ENCODE measurements at regions not wholly inside any gene's neighbourhood (a gene's known extent, or its start where the extent isn't known, plus 50 kb on each side); places are given as distances from the start of the nearest gene placed in this dataset.
"Not testable (repeated sequence)": the region's sequence is repeated elsewhere in the genome, so short reads cannot be mapped to it uniquely, and the experiment has no call there.

DNA sequence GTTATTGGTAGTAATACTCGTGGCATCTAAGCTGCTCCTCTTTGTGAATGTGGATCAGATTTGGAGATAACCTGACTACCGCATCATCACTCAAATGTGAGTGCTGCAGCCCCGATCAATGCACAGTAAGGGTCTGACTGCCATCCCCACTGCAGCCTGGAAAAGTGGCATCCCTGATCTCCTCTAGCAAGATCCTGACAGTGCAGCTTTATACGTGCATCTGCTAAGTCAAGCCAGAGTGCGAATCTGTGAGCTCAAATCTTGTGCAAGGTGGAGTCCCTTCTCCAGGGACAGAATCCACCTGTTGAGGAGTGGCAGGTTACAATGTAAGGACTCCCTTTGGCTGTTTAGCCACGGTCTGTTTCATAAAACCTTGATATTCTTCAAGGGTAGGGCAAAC, 215.0 kb upstream of the EXOC2 start:
- Mint-ChIP-seq H3K27ac (no peak overlapping the region), H3K4me3 (no peak overlapping the region), H3K36me3 (no peaks in the 10 kb centered on the region), H3K9me3 (no peaks in the 10 kb centered on the region), H3K4me1 (no peaks in the 10 kb centered on the region), H3K27me3 (ENCODE audit: low read depth in 3 of 3) (peaks cover 0 to 7% (median 3%) of the 10 kb centered on the region in 3 donors)
- no peak for DNase-seq

DNA sequence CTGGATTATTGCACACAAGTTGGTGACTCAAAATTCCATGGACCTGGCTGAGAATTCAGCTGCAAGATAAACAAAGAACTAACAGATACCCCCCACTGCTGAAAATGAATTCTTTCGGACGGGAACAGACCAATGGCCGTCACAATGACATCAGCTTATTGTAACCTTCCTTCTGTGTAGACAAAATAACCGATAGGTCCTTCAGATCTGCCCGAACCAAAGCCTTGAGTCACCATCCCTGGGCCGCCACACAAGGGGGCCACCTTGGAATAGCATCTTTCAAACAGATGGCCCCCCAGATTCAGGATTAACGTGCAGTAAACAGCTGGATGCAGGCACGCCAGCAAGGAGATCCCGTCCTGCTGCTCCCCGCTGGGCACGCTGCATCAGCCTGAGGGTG, 214.0 kb upstream of the EXOC2 start:
- no peak for DNase-seq
- Mint-ChIP-seq H3K9me3 (no peaks in the 10 kb centered on the region), H3K36me3 (no peaks in the 10 kb centered on the region), H3K4me1 (no peaks in the 10 kb centered on the region), H3K27me3 (ENCODE audit: low read depth in 3 of 3) (peaks cover 0 to 2% (median 2%) of the 10 kb centered on the region in 3 donors), H3K4me3 (no peak overlapping the region), H3K27ac (no peak overlapping the region)

GRCh38 chr6:905556-905955, 212.6 kb upstream of the EXOC2 start:
- Mint-ChIP-seq H3K27ac (no peak overlapping the region), H3K27me3 (ENCODE audit: low read depth in 3 of 3) (peaks cover 0 to 2% (median 0%) of the 10 kb centered on the region in 3 donors), H3K9me3 (no peaks in the 10 kb centered on the region), H3K36me3 (no peaks in the 10 kb centered on the region), H3K4me3 (no peak overlapping the region), H3K4me1 (no peaks in the 10 kb centered on the region)
- no peak for DNase-seq

GRCh38 chr6:904994-905393, 212.1 kb upstream of the EXOC2 start:
- H3K27me3 Mint-ChIP-seq (ENCODE audit: low read depth in 3 of 3) = peaks cover 0 to 2% (median 0%) of the 10 kb centered on the region in 3 donors
- no peak for DNase-seq
- H3K9me3 Mint-ChIP-seq = no peaks in the 10 kb centered on the region
- no peaks in the 10 kb centered on the region for H3K36me3 Mint-ChIP-seq
- no peak overlapping the region for H3K4me3 Mint-ChIP-seq
- no peaks in the 10 kb centered on the region for H3K4me1 Mint-ChIP-seq
- no peak overlapping the region for H3K27ac Mint-ChIP-seq

DNA sequence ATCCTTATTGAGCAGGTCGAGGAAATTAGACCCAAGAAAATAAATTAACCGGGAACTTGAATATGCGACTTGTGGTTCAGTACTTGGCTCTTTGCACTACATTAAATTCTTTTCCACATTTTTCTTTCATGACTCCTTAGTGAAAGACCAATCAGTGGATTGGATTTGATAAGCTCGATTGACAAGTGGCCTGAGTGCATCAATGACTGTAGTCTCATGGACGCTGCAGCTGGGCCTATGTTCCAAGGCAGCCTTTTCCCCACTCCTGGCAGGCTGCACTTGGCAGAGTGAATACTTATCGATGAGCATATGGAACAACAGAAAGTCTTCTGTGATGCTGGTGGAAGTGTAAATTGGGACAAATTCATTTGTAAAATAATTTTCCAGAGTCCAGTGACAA, 210.8 kb upstream of the EXOC2 start:
- Mint-ChIP-seq H3K4me1 (no peaks in the 10 kb centered on the region), H3K27ac (no peak overlapping the region), H3K36me3 (no peaks in the 10 kb centered on the region), H3K9me3 (no peaks in the 10 kb centered on the region), H3K4me3 (no peak overlapping the region), H3K27me3 (ENCODE audit: low read depth in 3 of 3) (peaks cover 0 to 5% (median 0%) of the 10 kb centered on the region in 3 donors)
- DNase-seq = no peak

GRCh38 chr6:901696-902460, 208.9 kb upstream of the EXOC2 start:
- no peaks in the 10 kb centered on the region for H3K4me1 Mint-ChIP-seq
- DNase-seq = no peak
- no peaks in the 10 kb centered on the region for H3K9me3 Mint-ChIP-seq
- H3K36me3 Mint-ChIP-seq = no peaks in the 10 kb centered on the region
- H3K27ac Mint-ChIP-seq = no peak overlapping the region
- peaks cover 0 to 9% (median 4%) of the 10 kb centered on the region in 3 donors for H3K27me3 Mint-ChIP-seq (ENCODE audit: low read depth in 3 of 3)
- H3K4me3 Mint-ChIP-seq = no peak overlapping the region

- DNase-seq = no peak
- no peaks in the 10 kb centered on the region for H3K4me1 Mint-ChIP-seq
- H3K27me3 Mint-ChIP-seq (ENCODE audit: low read depth in 3 of 3) = peaks cover 0 to 9% (median 4%) of the 10 kb centered on the region in 3 donors
- H3K4me3 Mint-ChIP-seq = no peak overlapping the region
- no peaks in the 10 kb centered on the region for H3K9me3 Mint-ChIP-seq
- no peak overlapping the region for H3K27ac Mint-ChIP-seq
- no peaks in the 10 kb centered on the region for H3K36me3 Mint-ChIP-seq
Measured at GRCh38 chr6:900716-901605, 208.0 kb upstream of the EXOC2 start.

DNA sequence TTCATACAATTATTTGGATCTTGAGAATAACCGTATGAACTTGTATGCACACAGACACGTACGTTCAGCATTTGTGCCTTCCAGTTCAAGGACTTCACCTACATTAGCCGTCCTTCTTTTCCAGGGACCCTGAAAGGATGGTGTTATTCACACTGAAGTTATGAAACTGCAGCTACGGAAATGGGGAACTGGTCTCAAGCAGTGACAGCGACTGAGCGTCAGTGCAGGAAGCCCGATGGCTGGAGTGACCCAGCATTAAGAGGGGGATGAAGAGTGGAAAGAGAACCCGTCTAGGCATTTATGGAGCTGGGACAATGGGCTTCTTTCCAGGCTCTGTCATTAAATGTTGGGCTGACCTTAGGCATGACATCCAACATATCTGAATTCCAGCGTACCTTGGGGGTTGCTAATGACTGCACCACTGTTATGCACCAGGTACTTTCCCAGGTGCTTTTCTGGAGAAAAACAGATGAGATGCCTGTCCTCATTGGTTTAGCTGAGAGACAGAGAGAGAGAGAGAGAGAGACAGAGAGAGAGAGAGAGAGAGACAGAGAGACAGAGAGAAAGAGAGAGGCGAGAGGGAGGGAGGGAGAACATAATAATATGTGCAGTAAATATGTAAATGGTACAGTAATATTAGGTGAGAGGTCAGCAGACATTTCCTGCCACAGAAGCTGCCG, 204.7 kb upstream of the EXOC2 start:
- Mint-ChIP-seq H3K27ac (no peak overlapping the region), H3K4me1 (no peaks in the 10 kb centered on the region), H3K36me3 (no peaks in the 10 kb centered on the region), H3K4me3 (no peak overlapping the region), H3K27me3 (ENCODE audit: low read depth in 3 of 3) (peaks cover 0 to 9% (median 5%) of the 10 kb centered on the region in 3 donors), H3K9me3 (no peaks in the 10 kb centered on the region)
- DNase-seq = no peak

DNA sequence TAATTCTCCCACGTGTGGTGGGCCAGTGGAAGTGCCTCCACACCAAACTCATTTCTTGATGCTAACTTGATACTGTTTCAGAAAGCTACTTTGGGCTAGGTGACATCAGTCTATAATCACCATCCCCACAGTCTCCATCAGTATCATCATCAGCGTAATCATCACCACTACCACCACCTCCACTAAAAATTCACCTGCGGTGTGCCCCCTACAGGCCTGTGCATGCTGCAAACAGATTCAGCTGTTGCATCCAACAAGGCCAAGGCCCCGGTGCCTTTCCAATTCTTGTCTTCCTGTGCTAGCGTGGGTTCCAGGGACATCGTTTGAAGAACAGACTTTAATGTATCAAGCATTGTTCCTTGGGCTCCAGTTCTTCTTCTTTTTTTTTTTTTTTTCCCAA, 201.3 kb upstream of the EXOC2 start:
- DNase-seq = no peak
- Mint-ChIP-seq H3K27me3 (ENCODE audit: low read depth in 3 of 3) (peaks cover 2 to 13% (median 3%) of the 10 kb centered on the region in 3 donors), H3K4me3 (no peak overlapping the region), H3K27ac (no peak overlapping the region), H3K4me1 (no peaks in the 10 kb centered on the region), H3K9me3 (no peaks in the 10 kb centered on the region), H3K36me3 (no peaks in the 10 kb centered on the region)

- Mint-ChIP-seq H3K9me3 (no peaks in the 10 kb centered on the region), H3K4me1 (no peaks in the 10 kb centered on the region), H3K27ac (no peak overlapping the region), H3K4me3 (no peak overlapping the region), H3K27me3 (ENCODE audit: low read depth in 3 of 3) (peaks cover 3 to 9% (median 4%) of the 10 kb centered on the region in 3 donors), H3K36me3 (no peaks in the 10 kb centered on the region)
- no peak for DNase-seq
Measured at GRCh38 chr6:890995-891394, 198.1 kb upstream of the EXOC2 start.

DNA sequence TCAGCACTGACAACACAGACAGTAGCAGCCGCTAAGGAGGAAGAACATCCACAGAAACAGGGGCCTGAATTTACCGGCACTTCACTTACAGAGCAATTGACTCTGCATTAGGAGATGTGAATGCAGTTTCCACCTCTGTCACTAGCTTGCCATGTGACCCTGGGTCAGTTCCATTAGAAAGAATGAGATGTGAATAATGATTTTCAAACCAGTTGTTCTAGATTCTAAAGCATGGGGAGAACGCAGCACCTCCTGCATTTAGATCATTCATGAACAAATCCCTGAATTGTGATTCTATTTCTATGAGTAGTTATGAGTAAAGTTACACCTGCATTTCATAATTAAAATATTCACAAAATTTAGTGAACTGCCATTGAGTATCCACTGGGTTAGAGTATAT, 197.3 kb upstream of the EXOC2 start:
- H3K4me3 Mint-ChIP-seq = no peak overlapping the region
- DNase-seq = no peak
- no peaks in the 10 kb centered on the region for H3K36me3 Mint-ChIP-seq
- H3K27me3 Mint-ChIP-seq (ENCODE audit: low read depth in 3 of 3) = peaks cover 3 to 9% (median 4%) of the 10 kb centered on the region in 3 donors
- H3K27ac Mint-ChIP-seq = no peak overlapping the region
- H3K4me1 Mint-ChIP-seq = no peaks in the 10 kb centered on the region
- no peaks in the 10 kb centered on the region for H3K9me3 Mint-ChIP-seq

DNA sequence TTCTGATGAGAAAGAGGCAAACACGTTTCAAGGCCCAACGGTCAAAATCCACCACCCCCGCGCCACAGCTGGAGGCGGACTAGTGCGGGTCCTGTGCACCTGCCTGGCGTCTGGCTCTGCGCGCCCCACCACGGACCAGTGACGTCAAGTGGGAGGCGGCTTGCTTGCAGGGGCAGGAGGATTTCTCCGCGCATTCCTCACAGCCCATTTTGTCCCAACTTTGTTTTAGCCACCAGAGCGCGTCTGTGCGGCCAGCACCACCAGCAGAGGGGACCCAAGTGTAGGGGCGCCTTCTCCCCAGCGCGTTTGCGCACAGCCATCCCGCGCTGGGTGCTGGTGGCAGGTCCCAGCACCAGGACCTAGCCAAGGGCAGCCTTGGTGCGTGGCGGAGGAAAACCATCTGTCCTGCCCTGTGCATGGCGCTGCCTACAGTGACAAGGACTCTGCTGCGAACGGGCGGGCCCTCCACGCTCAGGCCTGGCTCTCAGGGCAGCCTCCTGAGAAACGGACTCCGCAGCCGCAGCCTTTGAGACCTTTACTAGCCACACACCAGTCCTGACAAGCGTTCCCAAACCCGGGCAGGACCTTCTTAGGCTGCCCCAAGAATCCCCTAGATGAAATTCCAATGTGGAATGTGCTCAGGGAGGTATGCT, 194.8 kb upstream of the EXOC2 start:
- Mint-ChIP-seq H3K9me3 (no peaks in the 10 kb centered on the region), H3K36me3 (no peaks in the 10 kb centered on the region), H3K27me3 (ENCODE audit: low read depth in 3 of 3) (peaks cover 3 to 18% (median 4%) of the 10 kb centered on the region in 3 donors), H3K4me3 (no peak overlapping the region), H3K27ac (no peak overlapping the region), H3K4me1 (peaks cover 0 to 3% of the 10 kb centered on the region in 2 donors)
- DNase-seq = no peak

GRCh38 chr6:886116-886515, 193.2 kb upstream of the EXOC2 start:
- DNase-seq, H3K9me3 Mint-ChIP-seq, H3K36me3 Mint-ChIP-seq, H3K4me3 Mint-ChIP-seq, H3K4me1 Mint-ChIP-seq, H3K27ac Mint-ChIP-seq: not testable (repeated sequence)
- H3K27me3 Mint-ChIP-seq (ENCODE audit: low read depth in 3 of 3) = peaks cover 3 to 24% (median 4%) of the 10 kb centered on the region in 3 donors

Data from immature natural killer cell (primary cell).